DOHH2 (cell line): ENCODE measurements at regions not wholly inside any gene's neighbourhood (a gene's known extent, or its start where the extent isn't known, plus 50 kb on each side); places are given as distances from the start of the nearest gene placed in this dataset.

Experiments used
- H3F3A ChIP-seq: fragments of 200-600 bp; sonication (generic), shearing (Covaris generic); 2 replicates; pipeline ENCODE4 v1.6.0; 2016; ENCODE audit warnings: antibody characterized with exemption, mild to moderate bottlenecking; ENCODE audit not compliant: control insufficient read depth, insufficient read depth
- H3K27ac ChIP-seq: fragments of 200-600 bp; sonication (generic); 2 replicates; pipeline ENCODE4 v1.5.1; 2014; ENCODE audit warnings: low read depth, mild to moderate bottlenecking, low read length, moderate library complexity
- H3K27me3 ChIP-seq: fragments of 200-600 bp; sonication (generic); 2 replicates; pipeline ENCODE4 v1.6.1; 2014; ENCODE audit warnings: mild to moderate bottlenecking, low read length, mixed read lengths; ENCODE audit not compliant: control insufficient read depth
- H3K36me3 ChIP-seq: fragments of 200-600 bp; sonication (generic); 2 replicates; pipeline ENCODE4 v1.6.1; 2014; ENCODE audit warnings: mild to moderate bottlenecking, low read length, moderate library complexity, mixed read lengths; ENCODE audit not compliant: control insufficient read depth
- H3K4me1 ChIP-seq: fragments of 200-600 bp; sonication (generic); 2 replicates; pipeline ENCODE4 v1.6.1; 2014; ENCODE audit warnings: mild to moderate bottlenecking, low read length, mixed read lengths; ENCODE audit not compliant: control insufficient read depth
- H3K4me2 ChIP-seq: fragments of 200-600 bp; sonication (generic); 2 replicates; pipeline ENCODE4 v1.6.0; 2014; ENCODE audit warnings: mild to moderate bottlenecking, low read length, moderate library complexity
- H3K4me3 ChIP-seq: fragments of 200-600 bp; sonication (generic); 2 replicates; pipeline ENCODE4 v1.5.1; 2014; ENCODE audit warnings: mild to moderate bottlenecking, low read length, mixed read lengths
- H3K79me2 ChIP-seq: fragments of 200-600 bp; sonication (generic); 2 replicates; pipeline ENCODE4 v1.6.1; 2014; ENCODE audit warnings: mild to moderate bottlenecking, low read length, mixed read lengths; ENCODE audit not compliant: control insufficient read depth
- H3K9me2 ChIP-seq: fragments of 200-600 bp; sonication (generic); replicated peaks from 2 replicates; pipeline ENCODE4 v1.6.1; 2014; ENCODE audit warnings: mild to moderate bottlenecking, low read length, mixed read lengths; ENCODE audit not compliant: control insufficient read depth
- H3K9me3 ChIP-seq: fragments of 200-600 bp; sonication (generic); 2 replicates; pipeline ENCODE4 v1.6.1; 2014; ENCODE audit warnings: antibody characterized with exemption, low read length, mixed read lengths; ENCODE audit not compliant: control insufficient read depth, insufficient read depth
- H4K20me1 ChIP-seq: fragments of 200-600 bp; sonication (generic); 2 replicates; pipeline ENCODE4 v1.6.0; 2014; ENCODE audit warnings: low read depth, mild to moderate bottlenecking, antibody characterized with exemption, low read length, moderate library complexity; ENCODE audit not compliant: control insufficient read depth, insufficient read depth
- EZH2phosphoT487 ChIP-seq: fragments of 200-600 bp; sonication (generic); IDR thresholded peaks from 2 replicates; pipeline ENCODE4 v1.6.1; 2017; ENCODE audit warnings: borderline replicate concordance, mild to moderate bottlenecking, antibody characterized with exemption, low read length, moderate library complexity, mixed read lengths
- TF ChIP-seq, protein P1 (sequence below): fragments of 200-600 bp; sonication (generic); IDR thresholded peaks from one replicate; pipeline ENCODE4 v1.5.1; 2014; ENCODE audit warnings: antibody characterized with exemption, mild to moderate bottlenecking, low read depth, low read length; ENCODE audit not compliant: poor library complexity, severe bottlenecking

DNA sequence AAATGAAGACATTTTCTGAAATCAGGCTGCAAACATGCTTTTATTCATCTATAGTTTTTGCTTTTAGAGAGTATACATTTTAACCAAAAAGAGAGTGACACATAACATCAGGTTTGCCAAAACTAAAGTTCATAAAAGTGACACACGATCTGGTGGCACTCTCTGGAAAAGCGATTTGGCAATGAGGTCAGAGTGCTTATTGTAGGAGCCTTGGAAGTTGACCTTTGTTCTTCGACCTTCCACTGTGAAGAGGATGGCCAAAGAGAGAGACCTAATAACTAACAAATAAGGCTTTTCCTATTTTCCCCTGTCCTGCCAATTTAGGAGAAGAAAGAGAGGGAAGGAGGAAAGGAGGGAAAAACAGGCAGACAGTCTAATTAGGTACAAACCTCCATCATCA is 230.1 kb downstream of the SIM1 start:
- Histone ChIP-seq H3K27me3 (0 out of 2 replicates have a peak, but pooled peaks cover 4% of the 10 kb centered on the region), H3K36me3 (no peaks in the 10 kb centered on the region), H3K4me1 (no peaks in the 10 kb centered on the region), H3K9me3 (no peaks in the 10 kb centered on the region), H3K9me2 (no peaks in the 10 kb centered on the region), H3F3A (no peaks in the 10 kb centered on the region), H4K20me1 (no peaks in the 10 kb centered on the region), H3K79me2 (no peaks in the 10 kb centered on the region), H3K27ac (no peak overlapping the region), H3K4me2 (no peak overlapping the region), H3K4me3 (no peak overlapping the region)
- TF ChIP-seq, protein P1, sequence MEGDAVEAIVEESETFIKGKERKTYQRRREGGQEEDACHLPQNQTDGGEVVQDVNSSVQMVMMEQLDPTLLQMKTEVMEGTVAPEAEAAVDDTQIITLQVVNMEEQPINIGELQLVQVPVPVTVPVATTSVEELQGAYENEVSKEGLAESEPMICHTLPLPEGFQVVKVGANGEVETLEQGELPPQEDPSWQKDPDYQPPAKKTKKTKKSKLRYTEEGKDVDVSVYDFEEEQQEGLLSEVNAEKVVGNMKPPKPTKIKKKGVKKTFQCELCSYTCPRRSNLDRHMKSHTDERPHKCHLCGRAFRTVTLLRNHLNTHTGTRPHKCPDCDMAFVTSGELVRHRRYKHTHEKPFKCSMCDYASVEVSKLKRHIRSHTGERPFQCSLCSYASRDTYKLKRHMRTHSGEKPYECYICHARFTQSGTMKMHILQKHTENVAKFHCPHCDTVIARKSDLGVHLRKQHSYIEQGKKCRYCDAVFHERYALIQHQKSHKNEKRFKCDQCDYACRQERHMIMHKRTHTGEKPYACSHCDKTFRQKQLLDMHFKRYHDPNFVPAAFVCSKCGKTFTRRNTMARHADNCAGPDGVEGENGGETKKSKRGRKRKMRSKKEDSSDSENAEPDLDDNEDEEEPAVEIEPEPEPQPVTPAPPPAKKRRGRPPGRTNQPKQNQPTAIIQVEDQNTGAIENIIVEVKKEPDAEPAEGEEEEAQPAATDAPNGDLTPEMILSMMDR, result no peak
- no peak for TF ChIP-seq EZH2phosphoT487

DNA sequence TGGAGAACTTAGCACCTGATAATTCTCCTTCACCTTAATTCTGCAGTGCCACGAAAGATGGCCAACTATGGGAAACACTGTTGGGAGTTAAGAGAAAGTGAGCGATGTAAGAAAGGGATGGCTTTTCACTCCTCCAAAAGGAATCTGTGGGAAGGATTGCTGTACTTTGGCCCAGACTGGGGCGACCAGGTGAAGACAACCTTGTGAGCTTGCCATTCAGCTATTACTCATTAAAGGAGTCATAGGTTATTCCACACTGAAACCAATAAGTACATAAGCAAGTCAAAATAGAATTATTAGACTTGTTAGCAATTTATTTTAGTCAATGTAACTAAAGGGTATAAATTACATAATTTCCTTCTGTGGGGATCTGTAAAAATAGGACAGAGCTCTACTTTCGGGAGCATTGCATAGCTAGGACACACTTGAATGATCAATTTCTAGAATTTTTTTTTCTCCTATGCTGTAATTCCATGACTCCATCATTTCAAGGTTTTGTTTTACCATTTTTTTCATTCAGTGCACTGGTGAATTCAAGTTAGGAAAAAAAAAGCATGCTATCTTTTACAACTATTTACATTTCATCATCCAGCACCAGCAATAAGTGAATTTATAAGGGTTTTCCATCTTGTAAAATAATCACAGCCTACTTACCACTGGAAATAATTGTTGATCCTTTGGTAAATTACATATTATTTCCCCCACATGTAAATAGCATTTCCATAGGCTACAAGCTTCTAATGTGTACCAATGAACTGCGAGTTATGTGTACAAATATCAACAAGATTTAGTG is 231.7 kb downstream of the SIM1 start:
- Histone ChIP-seq H3K4me2 (no peak overlapping the region), H3K9me3 (no peaks in the 10 kb centered on the region), H3K4me1 (peaks cover 11% of the 10 kb centered on the region), H3K27ac (no peak overlapping the region), H3K4me3 (no peak overlapping the region), H4K20me1 (no peaks in the 10 kb centered on the region), H3K36me3 (no peaks in the 10 kb centered on the region), H3K27me3 (0 out of 2 replicates have a peak, but pooled peaks cover 4% of the 10 kb centered on the region), H3K79me2 (no peaks in the 10 kb centered on the region), H3F3A (no peaks in the 10 kb centered on the region), H3K9me2 (no peaks in the 10 kb centered on the region)
- no peak for TF ChIP-seq EZH2phosphoT487
- TF ChIP-seq, protein P1, result no peak

DNA sequence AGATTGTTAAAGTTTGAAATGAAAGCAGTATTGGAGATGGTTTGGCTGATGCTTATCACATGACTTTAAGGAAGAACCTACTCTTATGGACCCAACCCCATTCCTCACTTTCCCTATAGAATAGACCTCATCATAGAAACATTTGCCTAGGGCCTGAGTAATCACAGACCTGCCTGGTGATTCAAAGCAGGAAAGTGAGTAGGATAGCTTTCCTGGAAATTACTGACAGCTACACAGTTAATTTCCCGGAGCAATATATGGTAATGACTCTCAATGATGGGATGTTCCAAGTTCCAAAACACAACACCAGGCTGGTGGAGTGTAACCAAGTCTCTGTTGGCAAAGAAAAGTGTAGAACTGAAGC is 233.8 kb downstream of the SIM1 start:
- Histone ChIP-seq H3K4me3 (no peak overlapping the region), H4K20me1 (no peaks in the 10 kb centered on the region), H3K4me1 (peaks cover 14% of the 10 kb centered on the region), H3K27me3 (0 out of 2 replicates have a peak, but pooled peaks cover 4% of the 10 kb centered on the region), H3K79me2 (no peaks in the 10 kb centered on the region), H3K9me3 (no peaks in the 10 kb centered on the region), H3K27ac (no peak overlapping the region), H3K4me2 (no peak overlapping the region), H3K36me3 (no peaks in the 10 kb centered on the region), H3F3A (no peaks in the 10 kb centered on the region), H3K9me2 (no peaks in the 10 kb centered on the region)
- TF ChIP-seq, protein P1, result no peak
- TF ChIP-seq EZH2phosphoT487, result no peak
